Fibroblast of lung (primary cell): ENCODE measurements at regions not wholly inside any gene's neighbourhood (a gene's known extent, or its start where the extent isn't known, plus 50 kb on each side); places are given as distances from the start of the nearest gene placed in this dataset.

ENCODE experiments used
- DNase-seq, 2 donors: peaks; one replicate each; pipeline versions ENCODE4 v3.0.0 to v3.0.0-alpha.2; 2010; ENCODE audit warnings: low read depth in 2 of 2
- H2AFZ ChIP-seq: 2 replicates; pipeline ENCODE4 v1.5.1; 2012; ENCODE audit warnings: low read length, control low read depth, inconsistent platforms
- H3K27ac ChIP-seq: 2 replicates; pipeline ENCODE4 v1.5.1; 2011; ENCODE audit warnings: low read length, control low read depth; ENCODE audit not compliant: insufficient read depth
- H3K27me3 ChIP-seq: 2 replicates; pipeline ENCODE4 v1.5.1; 2011; ENCODE audit warnings: mild to moderate bottlenecking, low read length; ENCODE audit not compliant: control insufficient read depth, insufficient read depth
- H3K36me3 ChIP-seq: 2 replicates; pipeline ENCODE4 v1.5.1; 2011; ENCODE audit warnings: low read length; ENCODE audit not compliant: control insufficient read depth, insufficient read depth
- H3K4me1 ChIP-seq: 2 replicates; pipeline ENCODE4 v1.5.1; 2011; ENCODE audit warnings: low read length; ENCODE audit not compliant: control insufficient read depth, insufficient read depth; ENCODE audit errors: extremely low read depth
- H3K4me2 ChIP-seq: 2 replicates; pipeline ENCODE4 v1.5.1; 2011; ENCODE audit warnings: low read length, control low read depth; ENCODE audit not compliant: insufficient read depth; ENCODE audit errors: extremely low read depth
- H3K4me3 ChIP-seq, 4 experiments: fragments of 200-600 bp in 1 of 4; sonication (generic) in 1 of 4; replicated peaks in 1 of 4; 2 replicates each; pipeline ENCODE4 v1.5.1; 2011 to 2016; ENCODE audit warnings: low read length in 4 of 4, low read depth in 3 of 4, mild to moderate bottlenecking in 3 of 4, control low read depth in 2 of 4, inconsistent platforms in 1 of 4, mixed read lengths in 1 of 4; ENCODE audit not compliant: insufficient read depth in 1 of 4; ENCODE audit errors: control extremely low read depth in 1 of 4
- H3K79me2 ChIP-seq: 2 replicates; pipeline ENCODE4 v1.5.1; 2012; ENCODE audit warnings: mild to moderate bottlenecking, low read length, inconsistent platforms; ENCODE audit not compliant: control insufficient read depth, insufficient read depth
- H3K9ac ChIP-seq: 2 replicates; pipeline ENCODE4 v1.5.1; 2011; ENCODE audit warnings: mild to moderate bottlenecking, low read length, control low read depth; ENCODE audit not compliant: insufficient read depth
- H3K9me3 ChIP-seq: 2 replicates; pipeline ENCODE4 v1.5.1; 2012; ENCODE audit warnings: low read depth, low read length; ENCODE audit not compliant: control insufficient read depth, insufficient read depth
- H4K20me1 ChIP-seq: 2 replicates; pipeline ENCODE4 v1.5.1; 2011; ENCODE audit warnings: low read length; ENCODE audit not compliant: control insufficient read depth, insufficient read depth; ENCODE audit errors: extremely low read depth
- CTCF ChIP-seq, 2 donors: IDR thresholded peaks in 1 of 2; conservative IDR thresholded peaks in 1 of 2; 1 replicate in 1 of 2; 2 replicates in 1 of 2; pipeline ENCODE4 v1.5.1; 2011 to 2012; ENCODE audit warnings: low read length in 2 of 2, control low read depth in 1 of 2, inconsistent platforms in 1 of 2, low read depth in 1 of 2, mild to moderate bottlenecking in 1 of 2
- EZH2 ChIP-seq: IDR thresholded peaks from 2 replicates; pipeline ENCODE4 v1.5.1; 2012; ENCODE audit warnings: low read length, control low read depth, mild to moderate bottlenecking; ENCODE audit errors: missing control alignments

DNA sequence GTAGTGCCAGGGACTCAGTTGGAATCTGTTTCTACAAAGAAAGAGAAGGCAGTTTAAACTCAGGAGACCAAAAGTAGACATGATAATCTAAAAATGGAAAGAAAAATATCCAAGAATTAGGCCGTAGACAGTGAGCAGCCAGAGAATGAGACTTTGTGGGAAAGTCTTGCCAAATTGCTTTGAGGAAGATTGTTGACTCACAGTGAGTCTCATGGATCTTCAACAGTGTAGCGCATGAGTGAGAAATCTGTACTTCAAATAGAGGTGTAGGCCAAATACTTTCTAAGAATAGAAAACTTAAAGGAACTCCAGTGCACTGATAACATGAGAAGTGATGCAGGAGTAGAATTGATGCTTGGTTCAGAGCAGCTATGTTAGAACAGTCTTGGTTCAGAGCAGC, 284.5 kb downstream of the HTR1B start:
- no peak overlapping the region for H3K4me2 ChIP-seq
- TF ChIP-seq EZH2, result no peak
- no peak for TF ChIP-seq CTCF (conservative IDR thresholded peaks at IDR 0.05 in 1 of 2, IDR thresholded peaks at IDR 0.05 in 1 of 2; ENCODE audit: low read depth in 1 of 2, low read length in 2 of 2)

GRCh38 chr6:77177470-77177869, 285.8 kb downstream of the HTR1B start:
- no peaks in the 10 kb centered on the region for H4K20me1 ChIP-seq
- DNase-seq, result no peak
- H3K79me2 ChIP-seq, result no peaks in the 10 kb centered on the region
- H3K9me3 ChIP-seq, result no peaks in the 10 kb centered on the region
- TF ChIP-seq EZH2, result no peak
- no peak for TF ChIP-seq CTCF (conservative IDR thresholded peaks at IDR 0.05 in 1 of 2, IDR thresholded peaks at IDR 0.05 in 1 of 2; ENCODE audit: low read depth in 1 of 2, low read length in 2 of 2)
- no peaks in the 10 kb centered on the region for H3K36me3 ChIP-seq
- no peak overlapping the region for H3K4me2 ChIP-seq
- H3K4me1 ChIP-seq, result no peaks in the 10 kb centered on the region
- H3K27ac ChIP-seq, result no peak overlapping the region
- no peak overlapping the region for H2AFZ ChIP-seq
- no peaks in the 10 kb centered on the region for H3K27me3 ChIP-seq
- H3K4me3 ChIP-seq, result no peak overlapping the region
- H3K9ac ChIP-seq, result no peak overlapping the region

More for the DNA sequence above, 284.5 kb downstream of the HTR1B start:
- Histone ChIP-seq H4K20me1 (no peaks in the 10 kb centered on the region), H3K27me3 (no peaks in the 10 kb centered on the region), H2AFZ (no peak overlapping the region), H3K4me1 (no peaks in the 10 kb centered on the region), H3K9me3 (no peaks in the 10 kb centered on the region), H3K9ac (no peak overlapping the region), H3K36me3 (no peaks in the 10 kb centered on the region), H3K27ac (no peak overlapping the region), H3K79me2 (no peaks in the 10 kb centered on the region), H3K4me3 (no peak overlapping the region)
- peak in 1 of 2 donors; percentile 39 for DNase-seq

- no peak for TF ChIP-seq CTCF (conservative IDR thresholded peaks at IDR 0.05 in 1 of 2, IDR thresholded peaks at IDR 0.05 in 1 of 2; ENCODE audit: low read depth in 1 of 2, low read length in 2 of 2)
- TF ChIP-seq EZH2, result no peak
- H3K9ac ChIP-seq, result no peak overlapping the region
- no peaks in the 10 kb centered on the region for H3K27me3 ChIP-seq
- no peaks in the 10 kb centered on the region for H3K4me1 ChIP-seq
- no peak overlapping the region for H2AFZ ChIP-seq
- H4K20me1 ChIP-seq, result no peaks in the 10 kb centered on the region
- no peak overlapping the region for H3K4me3 ChIP-seq
- no peaks in the 10 kb centered on the region for H3K9me3 ChIP-seq
- H3K4me2 ChIP-seq, result no peak overlapping the region
- H3K36me3 ChIP-seq, result no peaks in the 10 kb centered on the region
- H3K79me2 ChIP-seq, result no peaks in the 10 kb centered on the region
- no peak for DNase-seq
- H3K27ac ChIP-seq, result no peak overlapping the region
Measured at GRCh38 chr6:77173472-77174074, 289.7 kb downstream of the HTR1B start.
